C4-2B (cell line): ENCODE measurements at regions not wholly inside any gene's neighbourhood (a gene's known extent, or its start where the extent isn't known, plus 50 kb on each side); places are given as distances from the start of the nearest gene placed in this dataset.

Experiments
- ZFX ChIP-seq: fragments of 450-650 bp; IDR thresholded peaks from 2 replicates; pipeline ENCODE4 v1.6.1; 2017
- TF ChIP-seq, protein P1 (sequence below): fragments of 450-650 bp; conservative IDR thresholded peaks from 2 replicates; pipeline ENCODE4 v1.5.1; 2017; ENCODE audit warnings: mild to moderate bottlenecking

DNA sequence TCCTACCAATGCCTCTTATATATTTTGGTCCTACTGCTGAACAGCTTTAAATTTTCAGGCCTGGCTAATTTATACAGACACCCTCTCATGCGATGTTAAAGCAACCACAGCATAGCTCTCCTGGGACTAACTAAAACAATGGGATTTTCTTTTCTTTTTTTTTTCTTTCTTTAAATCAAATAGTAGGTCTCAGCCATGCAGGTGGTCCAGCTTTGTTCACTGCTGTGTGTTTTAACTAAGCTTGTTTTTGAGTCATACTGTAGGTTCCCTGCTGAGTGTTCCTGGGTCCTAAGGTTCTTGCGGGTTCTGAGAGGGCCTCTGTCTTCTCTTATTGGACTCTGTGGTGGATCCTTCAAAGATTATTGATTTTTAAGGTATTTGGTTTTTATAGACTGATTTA is 113.1 kb upstream of the SORCS1 start:
- TF ChIP-seq, protein P1, sequence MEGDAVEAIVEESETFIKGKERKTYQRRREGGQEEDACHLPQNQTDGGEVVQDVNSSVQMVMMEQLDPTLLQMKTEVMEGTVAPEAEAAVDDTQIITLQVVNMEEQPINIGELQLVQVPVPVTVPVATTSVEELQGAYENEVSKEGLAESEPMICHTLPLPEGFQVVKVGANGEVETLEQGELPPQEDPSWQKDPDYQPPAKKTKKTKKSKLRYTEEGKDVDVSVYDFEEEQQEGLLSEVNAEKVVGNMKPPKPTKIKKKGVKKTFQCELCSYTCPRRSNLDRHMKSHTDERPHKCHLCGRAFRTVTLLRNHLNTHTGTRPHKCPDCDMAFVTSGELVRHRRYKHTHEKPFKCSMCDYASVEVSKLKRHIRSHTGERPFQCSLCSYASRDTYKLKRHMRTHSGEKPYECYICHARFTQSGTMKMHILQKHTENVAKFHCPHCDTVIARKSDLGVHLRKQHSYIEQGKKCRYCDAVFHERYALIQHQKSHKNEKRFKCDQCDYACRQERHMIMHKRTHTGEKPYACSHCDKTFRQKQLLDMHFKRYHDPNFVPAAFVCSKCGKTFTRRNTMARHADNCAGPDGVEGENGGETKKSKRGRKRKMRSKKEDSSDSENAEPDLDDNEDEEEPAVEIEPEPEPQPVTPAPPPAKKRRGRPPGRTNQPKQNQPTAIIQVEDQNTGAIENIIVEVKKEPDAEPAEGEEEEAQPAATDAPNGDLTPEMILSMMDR: no peak
- no peak for TF ChIP-seq ZFX
